IPS-NIHi7 (cell line): ENCODE measurements at regions not wholly inside any gene's neighbourhood (a gene's known extent, or its start where the extent isn't known, plus 50 kb on each side); places are given as distances from the start of the nearest gene placed in this dataset.
"Not testable (repeated sequence)": the region's sequence is repeated elsewhere in the genome, so short reads cannot be mapped to it uniquely, and the experiment has no call there.

ENCODE experiments used
- DNase-seq: peaks from one replicate; pipeline ENCODE4 v3.0.0; 2012; ENCODE audit warnings: mixed read lengths; ENCODE audit errors: extremely low spot score

GRCh38 chr10:101280511-101280910 is 51.2 kb upstream of the LBX1 start:
- DNase-seq, result no peak

GRCh38 chr10:101280921-101281320 is 51.7 kb upstream of the LBX1 start:
- DNase-seq, result not testable (repeated sequence)

- DNase-seq, result no peak
Observed at GRCh38 chr10:101282947-101283346, 53.7 kb upstream of the LBX1 start.

- no peak for DNase-seq
Observed at GRCh38 chr10:101283762-101284100, 54.5 kb upstream of the LBX1 start.

GRCh38 chr10:101284101-101284743 is 55.0 kb upstream of the LBX1 start:
- no peak for DNase-seq

- DNase-seq, result no peak
Observed at GRCh38 chr10:101284744-101285463, 55.6 kb upstream of the LBX1 start.

- peak; percentile 86 for DNase-seq
Observed at GRCh38 chr10:101285519-101286070, 56.3 kb upstream of the LBX1 start.

GRCh38 chr10:101286248-101287046 is 57.2 kb upstream of the LBX1 start:
- DNase-seq, result no peak

- DNase-seq, result no peak
Observed at GRCh38 chr10:101287183-101287996, 58.1 kb upstream of the LBX1 start.

- peak; percentile 77 for DNase-seq
Observed at GRCh38 chr10:101287997-101288635, 58.9 kb upstream of the LBX1 start.

- no peak for DNase-seq
Observed at GRCh38 chr10:101289541-101289940, 60.3 kb upstream of the LBX1 start.

GRCh38 chr10:101290431-101290830 is 61.2 kb upstream of the LBX1 start:
- no peak for DNase-seq

GRCh38 chr10:101290881-101291280 is 61.6 kb upstream of the LBX1 start:
- no peak for DNase-seq

GRCh38 chr10:101291331-101292193 is 62.3 kb upstream of the LBX1 start:
- peak; percentile 84 for DNase-seq

- no peak for DNase-seq
Observed at GRCh38 chr10:101292194-101293006, 61.6 kb upstream of the BTRC start.

- DNase-seq, result peak; percentile 45
Observed at GRCh38 chr10:101293007-101293723, 60.8 kb upstream of the BTRC start.

- no peak for DNase-seq
Observed at GRCh38 chr10:101294109-101294508, 59.9 kb upstream of the BTRC start.

- DNase-seq, result no peak
Observed at GRCh38 chr10:101295261-101295660, 58.7 kb upstream of the BTRC start.
